Left lung (tissue), 4 donors: ENCODE measurements at regions not wholly inside any gene's neighbourhood (a gene's known extent, or its start where the extent isn't known, plus 50 kb on each side); places are given as distances from the start of the nearest gene placed in this dataset.

Experiments
- ATAC-seq: fragments of 200-7000 bp; cut with Tn5 transposase; one replicate; pipeline ENCODE4 v1.9.1; 2020; ENCODE audit warnings: moderate library complexity
- DNase-seq, 4 donors: peaks; one replicate each; pipeline ENCODE4 v3.0.0-alpha.2; 2013 to 2020
- H3K27ac ChIP-seq, 2 donors: fragments of 200-600 bp; sonication (generic) in 1 of 2; one replicate each; pipeline versions ENCODE4 v1.5.0 to v1.8.0; 2020 to 2021
- H3K27me3 ChIP-seq, 2 donors: fragments of 200-600 bp; sonication (generic) in 1 of 2; one replicate each; pipeline versions ENCODE4 v1.5.0 to v1.8.0; 2020 to 2021
- H3K36me3 ChIP-seq, 2 donors: fragments of 200-600 bp; sonication (generic) in 1 of 2; one replicate each; pipeline versions ENCODE4 v1.5.0 to v1.8.0; 2020 to 2021
- H3K4me1 ChIP-seq, 2 donors: fragments of 200-600 bp; one replicate each; pipeline ENCODE4 v1.8.0; 2021
- H3K4me3 ChIP-seq, 2 donors: fragments of 200-600 bp; sonication (generic) in 1 of 2; one replicate each; pipeline versions ENCODE4 v1.5.0 to v1.8.0; 2020 to 2021; ENCODE audit warnings: mild to moderate bottlenecking in 1 of 2
- H3K9me3 ChIP-seq, 2 donors: fragments of 200-600 bp; sonication (generic) in 1 of 2; one replicate each; pipeline versions ENCODE4 v1.5.0 to v1.8.0; 2020 to 2021
- CTCF ChIP-seq, 2 donors: fragments of 200-600 bp; sonication (generic) in 1 of 2; IDR thresholded peaks; one replicate each; pipeline versions ENCODE4 v1.5.0 to v1.8.0; 2021; ENCODE audit warnings: antibody characterized with exemption in 2 of 2
- intact Hi-C, 2 donors: fragments of 100-400 bp; cut with DNase I; formaldehyde crosslinking; loops; one replicate each; pipeline versions ENCODE4 v1.11.2 to v1.14.2; 2022
- donor health status: DM: no; HTN: yes; CAD: no.
- donor health status: DM: no; HTN: no; CAD: no.

- H3K9me3 ChIP-seq: no peaks in the 10 kb centered on the region
- no peak for ATAC-seq
- H3K36me3 ChIP-seq: no peaks in the 10 kb centered on the region
- no peak overlapping the region for H3K27ac ChIP-seq
- no peaks in the 10 kb centered on the region for H3K4me1 ChIP-seq
- no peak overlapping the region for H3K4me3 ChIP-seq
- no peak for DNase-seq
- intact Hi-C loops: no loop called here
- no peak for TF ChIP-seq CTCF (IDR thresholded peaks at IDR 0.05)
- H3K27me3 ChIP-seq: no peaks in the 10 kb centered on the region
These were observed 231.1 kb downstream of the REEP3 start for GRCh38 chr10:63752318-63752717.

DNA sequence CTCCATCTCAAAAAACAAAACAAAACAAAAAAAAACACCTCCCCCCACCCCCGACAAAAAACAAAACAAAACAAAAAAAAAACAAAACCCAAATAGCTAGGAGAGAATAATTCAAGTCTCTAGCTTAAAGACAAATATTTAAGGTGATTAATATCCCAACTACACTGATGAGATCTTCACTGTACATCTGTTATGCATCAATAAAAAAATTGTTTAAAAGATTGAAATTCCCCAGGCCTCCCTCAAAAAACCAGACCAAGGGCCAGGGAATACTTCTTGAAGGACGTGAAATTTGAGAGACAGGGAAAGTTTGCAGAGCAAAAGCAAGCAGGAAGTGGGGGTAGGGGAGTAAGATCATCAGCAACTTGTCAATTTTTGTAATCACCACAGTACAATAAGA lies 232.6 kb downstream of the REEP3 start:
- Histone ChIP-seq H3K27me3 (no peaks in the 10 kb centered on the region), H3K9me3 (no peaks in the 10 kb centered on the region), H3K36me3 (no peaks in the 10 kb centered on the region), H3K4me3 (no peak overlapping the region), H3K4me1 (no peaks in the 10 kb centered on the region), H3K27ac (no peak overlapping the region)
- no peak for TF ChIP-seq CTCF (IDR thresholded peaks at IDR 0.05)
- no peak for DNase-seq
- intact Hi-C loops: no loop called here
- no peak for ATAC-seq

- no peak for TF ChIP-seq CTCF (IDR thresholded peaks at IDR 0.05)
- no peaks in the 10 kb centered on the region for H3K9me3 ChIP-seq
- no peaks in the 10 kb centered on the region for H3K36me3 ChIP-seq
- DNase-seq: no peak
- no peaks in the 10 kb centered on the region for H3K27me3 ChIP-seq
- intact Hi-C loops: no loop called here
- no peaks in the 10 kb centered on the region for H3K4me1 ChIP-seq
- ATAC-seq: no peak
- H3K27ac ChIP-seq: no peak overlapping the region
- no peak overlapping the region for H3K4me3 ChIP-seq
These were observed 234.2 kb downstream of the REEP3 start for GRCh38 chr10:63755441-63755840.

DNA sequence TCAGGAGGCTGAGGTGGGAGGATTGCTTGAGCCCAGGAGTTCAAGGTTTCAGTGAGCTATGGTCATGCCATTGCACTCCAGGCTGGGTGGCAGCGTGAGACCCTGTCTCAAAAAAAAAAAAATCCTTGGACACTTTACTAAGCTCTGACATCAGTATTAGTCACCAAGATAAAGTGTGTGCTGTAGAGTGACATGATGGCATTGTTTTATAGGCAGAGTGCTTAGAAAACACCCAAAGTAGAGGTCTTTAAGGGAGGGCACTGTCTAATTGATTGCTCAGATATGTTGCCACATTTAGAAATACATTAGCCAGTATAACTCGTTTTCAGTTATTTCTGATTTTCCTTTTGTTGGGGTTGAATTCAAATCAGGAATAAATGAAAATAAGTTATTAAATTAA lies 235.9 kb downstream of the REEP3 start:
- DNase-seq (no peak), ATAC-seq (no peak)
- Histone ChIP-seq H3K4me3 (no peak overlapping the region), H3K36me3 (no peaks in the 10 kb centered on the region), H3K27me3 (no peaks in the 10 kb centered on the region), H3K9me3 (no peaks in the 10 kb centered on the region), H3K4me1 (no peaks in the 10 kb centered on the region), H3K27ac (no peak overlapping the region)
- intact Hi-C loops: no loop called here
- TF ChIP-seq CTCF (IDR thresholded peaks at IDR 0.05): no peak

DNA sequence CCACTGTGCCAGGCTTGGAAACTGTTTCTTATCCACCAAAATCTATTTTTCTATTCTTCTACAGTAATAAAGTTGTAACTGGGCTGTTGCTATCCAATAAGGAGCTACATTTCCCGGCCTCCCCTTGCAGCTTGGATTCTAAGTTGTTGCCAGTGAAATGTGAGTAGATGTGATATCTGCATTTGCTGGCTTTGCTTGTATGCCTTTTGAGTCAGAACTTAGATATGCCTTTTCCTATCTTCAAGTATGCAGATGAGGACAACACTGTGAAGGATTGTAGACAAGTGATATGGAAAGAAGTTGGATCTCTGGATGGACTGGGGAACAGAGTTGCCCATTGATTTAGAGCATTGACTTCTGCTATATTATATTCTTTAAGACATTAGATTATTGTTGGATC lies 236.9 kb downstream of the REEP3 start:
- DNase-seq (no peak), ATAC-seq (no peak)
- H3K9me3 ChIP-seq: no peaks in the 10 kb centered on the region
- no peaks in the 10 kb centered on the region for H3K27me3 ChIP-seq
- intact Hi-C loops: no loop called here
- no peaks in the 10 kb centered on the region for H3K36me3 ChIP-seq
- H3K4me3 ChIP-seq: no peak overlapping the region
- TF ChIP-seq CTCF (IDR thresholded peaks at IDR 0.05): no peak
- H3K4me1 ChIP-seq: no peaks in the 10 kb centered on the region
- H3K27ac ChIP-seq: no peak overlapping the region
